Testis (tissue), 2 donors: ENCODE measurements at regions not wholly inside any gene's neighbourhood (a gene's known extent, or its start where the extent isn't known, plus 50 kb on each side); places are given as distances from the start of the nearest gene placed in this dataset.

ENCODE experiments used
- DNase-seq: peaks from one replicate; pipeline ENCODE4 v3.0.0-alpha.2; 2019
- H3K27ac ChIP-seq, 2 donors: fragments of 200-600 bp; sonication (generic); one replicate each; pipeline ENCODE4 v1.5.1; 2019
- H3K27me3 ChIP-seq: fragments of 200-600 bp; sonication (generic); one replicate; pipeline ENCODE4 v1.5.1; 2019
- H3K36me3 ChIP-seq: fragments of 200-600 bp; sonication (generic); one replicate; pipeline ENCODE4 v1.5.1; 2017; ENCODE audit warnings: low read depth; ENCODE audit errors: missing control alignments
- H3K4me1 ChIP-seq: fragments of 200-600 bp; sonication (generic); one replicate; pipeline ENCODE4 v1.5.1; 2019
- H3K4me3 ChIP-seq, 2 donors: fragments of 200-600 bp; sonication (generic); one replicate each; pipeline ENCODE4 v1.5.1; 2017 to 2019
- H3K9me3 ChIP-seq: fragments of 200-600 bp; sonication (generic); one replicate; pipeline ENCODE4 v1.5.1; 2017
- POLR2A ChIP-seq: fragments of 450-650 bp; IDR thresholded peaks from one replicate; pipeline ENCODE4 v1.6.1; 2017; ENCODE audit warnings: antibody characterized with exemption, mild to moderate bottlenecking, moderate library complexity
- WGBS, 2 donors: methylation state at CpG; one replicate each; pipeline ENCODE4 v1.1.5; 2018; 5-methylcytosine and 5-hydroxymethylcytosine counted together
- intact Hi-C: fragments of 100-400 bp; cut with DNase I; formaldehyde crosslinking; loops from one replicate; pipeline ENCODE4 v1.15.1; 2023; ENCODE audit warnings: low total_unique reads
- TF ChIP-seq, protein P1 (sequence below), 3 experiments: fragments of 450-650 bp in 2 of 3; fragments of 200-600 bp in 1 of 3; sonication (generic) in 1 of 3; IDR thresholded peaks; one replicate each; pipeline ENCODE4 v1.5.1; 2016 to 2019; ENCODE audit warnings: antibody characterized with exemption in 3 of 3, mild to moderate bottlenecking in 2 of 3, moderate library complexity in 1 of 3

DNA sequence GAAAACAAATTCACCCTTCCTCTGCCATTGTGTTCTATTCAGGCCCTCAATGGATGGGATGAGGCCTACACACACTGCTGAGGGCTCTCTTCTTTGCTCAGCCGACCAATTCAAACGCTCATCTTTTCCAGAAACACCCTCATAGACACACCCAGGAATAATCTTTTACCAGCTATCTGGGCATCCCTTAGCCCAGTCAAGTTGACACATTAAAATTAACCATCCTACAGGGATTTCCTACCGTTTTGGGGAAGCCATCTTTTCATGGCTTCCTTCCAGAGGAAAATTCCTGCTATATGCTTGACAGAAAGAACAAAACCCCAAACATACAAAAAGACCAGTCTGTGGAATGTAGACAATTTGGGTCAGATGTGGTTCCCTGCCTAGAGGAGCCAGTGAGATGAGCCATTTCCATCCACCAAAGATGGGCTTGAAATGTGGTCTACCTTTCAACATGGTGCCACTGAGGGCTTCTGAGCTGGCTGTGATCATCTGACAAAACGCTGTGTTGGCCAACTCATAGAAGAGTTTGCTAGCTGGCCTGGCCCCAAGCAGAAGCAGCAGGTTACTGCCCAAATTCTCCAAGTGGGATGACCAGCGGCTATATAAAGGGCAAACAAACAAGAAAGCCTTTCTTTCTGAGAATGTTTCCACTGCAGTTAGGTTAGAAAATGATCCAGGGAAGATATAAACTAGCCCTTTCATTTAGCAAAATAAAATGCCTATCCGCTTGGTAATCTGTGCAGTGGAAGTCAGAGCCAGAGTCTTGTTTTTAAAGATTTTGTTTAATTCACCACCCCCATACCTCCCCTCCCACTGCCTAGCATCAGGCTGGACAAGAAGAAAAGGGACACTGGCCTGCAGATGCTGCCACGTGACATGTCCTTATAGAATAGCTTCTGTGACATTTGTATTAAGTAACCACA, 69.1 kb upstream of the MRPS6 start:
- no peaks in the 10 kb centered on the region for H3K9me3 ChIP-seq
- H3K4me1 ChIP-seq = peaks cover 24% of the 10 kb centered on the region
- DNase-seq = peak; percentile 49
- intact Hi-C loops = no loop called here
- no peaks in the 10 kb centered on the region for H3K27me3 ChIP-seq
- TF ChIP-seq, protein P1, sequence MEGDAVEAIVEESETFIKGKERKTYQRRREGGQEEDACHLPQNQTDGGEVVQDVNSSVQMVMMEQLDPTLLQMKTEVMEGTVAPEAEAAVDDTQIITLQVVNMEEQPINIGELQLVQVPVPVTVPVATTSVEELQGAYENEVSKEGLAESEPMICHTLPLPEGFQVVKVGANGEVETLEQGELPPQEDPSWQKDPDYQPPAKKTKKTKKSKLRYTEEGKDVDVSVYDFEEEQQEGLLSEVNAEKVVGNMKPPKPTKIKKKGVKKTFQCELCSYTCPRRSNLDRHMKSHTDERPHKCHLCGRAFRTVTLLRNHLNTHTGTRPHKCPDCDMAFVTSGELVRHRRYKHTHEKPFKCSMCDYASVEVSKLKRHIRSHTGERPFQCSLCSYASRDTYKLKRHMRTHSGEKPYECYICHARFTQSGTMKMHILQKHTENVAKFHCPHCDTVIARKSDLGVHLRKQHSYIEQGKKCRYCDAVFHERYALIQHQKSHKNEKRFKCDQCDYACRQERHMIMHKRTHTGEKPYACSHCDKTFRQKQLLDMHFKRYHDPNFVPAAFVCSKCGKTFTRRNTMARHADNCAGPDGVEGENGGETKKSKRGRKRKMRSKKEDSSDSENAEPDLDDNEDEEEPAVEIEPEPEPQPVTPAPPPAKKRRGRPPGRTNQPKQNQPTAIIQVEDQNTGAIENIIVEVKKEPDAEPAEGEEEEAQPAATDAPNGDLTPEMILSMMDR (IDR thresholded peaks at IDR 0.05) = no peak
- no peak for TF ChIP-seq POLR2A
- peak overlapping the region; percentile 29 to 43 for H3K27ac ChIP-seq
- no peak overlapping the region for H3K4me3 ChIP-seq
- WGBS, 2 donors = 66 to 68% methylated on average over 7 of the region's 7 CpGs
- no peaks in the 10 kb centered on the region for H3K36me3 ChIP-seq

DNA sequence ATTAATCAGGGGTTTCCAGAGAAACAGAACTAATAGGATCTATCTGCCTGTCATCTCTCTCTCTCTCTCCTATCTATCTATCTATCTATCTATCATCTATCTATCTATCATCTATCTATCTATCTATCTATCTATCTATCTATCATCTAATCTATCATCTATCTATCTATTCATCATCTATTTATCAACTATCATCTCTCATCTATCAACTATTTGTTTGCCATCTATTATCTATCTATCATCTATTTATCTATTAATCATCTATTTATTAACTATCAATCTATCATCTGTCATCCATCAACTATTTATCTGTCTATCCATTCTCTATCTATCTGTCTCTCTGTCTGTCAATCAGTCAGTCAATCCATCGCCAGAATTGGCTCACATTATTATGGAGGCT, 70.0 kb upstream of the MRPS6 start:
- no peak overlapping the region for H3K4me3 ChIP-seq
- TF ChIP-seq, protein P1 (IDR thresholded peaks at IDR 0.05) = no peak
- TF ChIP-seq POLR2A = no peak
- DNase-seq = no peak
- 85 to 93% methylated on average over 1 of the region's 1 CpG for WGBS, 2 donors
- H3K36me3 ChIP-seq = no peaks in the 10 kb centered on the region
- no peaks in the 10 kb centered on the region for H3K9me3 ChIP-seq
- H3K27ac ChIP-seq = no peak overlapping the region
- intact Hi-C loops = no loop called here
- peaks cover 24% of the 10 kb centered on the region for H3K4me1 ChIP-seq
- H3K27me3 ChIP-seq = no peaks in the 10 kb centered on the region

DNA sequence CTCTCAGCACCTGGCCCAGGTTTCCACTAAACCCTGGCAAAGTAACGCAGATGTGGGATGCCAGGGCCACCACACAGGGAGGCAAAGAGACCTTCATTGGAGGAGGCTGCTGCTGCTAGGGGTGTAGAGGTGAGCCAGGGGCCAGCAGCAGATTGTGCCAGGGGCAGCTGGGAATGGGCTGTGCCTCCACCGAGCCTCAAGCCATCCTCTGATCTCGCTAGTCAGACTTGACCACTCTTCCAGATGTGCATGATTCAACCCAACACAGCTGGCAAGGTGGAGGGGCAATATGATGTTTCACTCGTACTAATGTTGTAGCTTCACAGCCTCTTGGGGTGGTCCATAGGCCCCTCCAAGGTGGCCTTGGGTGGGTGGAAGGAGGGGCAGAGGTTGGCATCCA, 73.0 kb upstream of the MRPS6 start:
- Histone ChIP-seq H3K9me3 (no peaks in the 10 kb centered on the region), H3K27me3 (no peaks in the 10 kb centered on the region), H3K4me1 (peaks cover 8% of the 10 kb centered on the region), H3K27ac (no peak overlapping the region), H3K36me3 (no peaks in the 10 kb centered on the region), H3K4me3 (no peak overlapping the region)
- WGBS, 2 donors = 87 to 90% methylated on average over 2 to 4 of the region's 4 CpGs
- no peak for DNase-seq
- intact Hi-C loops = no loop called here
- TF ChIP-seq, protein P1 (IDR thresholded peaks at IDR 0.05) = no peak
- no peak for TF ChIP-seq POLR2A

DNA sequence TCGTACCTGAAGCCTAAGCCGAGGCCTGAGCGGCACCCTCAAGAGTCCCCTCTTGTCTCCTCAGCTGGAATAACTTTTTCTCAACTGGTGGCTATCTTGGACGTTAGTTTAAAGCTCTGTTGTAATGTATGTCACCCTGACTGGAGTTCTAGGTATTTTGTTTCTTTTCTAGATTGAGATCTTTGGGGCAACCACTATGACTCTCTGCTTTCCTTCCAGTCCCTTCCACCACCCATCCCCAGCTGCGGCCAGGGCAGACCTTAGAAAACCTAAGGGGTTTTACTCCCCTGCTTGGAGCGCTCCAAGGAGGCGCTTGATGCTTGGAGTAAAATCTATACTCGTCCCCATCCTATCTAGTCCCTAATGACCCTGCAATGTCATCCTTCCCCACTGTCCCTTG, 74.6 kb upstream of the MRPS6 start:
- TF ChIP-seq POLR2A = no peak
- TF ChIP-seq, protein P1 (IDR thresholded peaks at IDR 0.05) = no peak
- intact Hi-C loops = no loop called here

DNA sequence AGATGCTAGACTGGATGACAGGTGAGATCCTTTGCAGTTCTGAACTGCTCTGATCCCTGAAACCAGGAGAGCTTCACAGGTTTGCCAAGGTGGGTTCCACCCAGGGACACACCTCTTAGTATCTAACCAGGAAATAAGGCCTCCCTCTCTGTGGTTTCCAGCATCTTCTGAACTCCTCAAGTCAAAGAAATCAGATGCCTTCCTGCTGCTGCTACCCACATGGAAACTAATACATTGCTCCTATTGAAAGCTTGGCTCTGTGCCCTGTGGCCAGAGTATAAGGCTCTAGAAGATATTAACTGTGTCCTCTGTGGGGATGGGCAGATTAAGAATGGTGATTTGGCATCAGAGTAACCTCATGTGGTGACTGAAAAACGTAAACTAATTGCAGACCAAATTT, 75.0 kb upstream of the MRPS6 start:
- TF ChIP-seq, protein P1 (IDR thresholded peaks at IDR 0.05) = no peak
- no peak for TF ChIP-seq POLR2A

More for the DNA sequence above, 74.6 kb upstream of the MRPS6 start:
- no peak for DNase-seq
- WGBS, 2 donors = 92 to 94% methylated on average over 8 of the region's 8 CpGs
- Histone ChIP-seq H3K9me3 (no peaks in the 10 kb centered on the region), H3K4me3 (no peak overlapping the region), H3K36me3 (no peaks in the 10 kb centered on the region), H3K27ac (no peak overlapping the region), H3K4me1 (no peaks in the 10 kb centered on the region), H3K27me3 (no peaks in the 10 kb centered on the region)

More for the DNA sequence above, 75.0 kb upstream of the MRPS6 start:
- intact Hi-C loops = no loop called here
- H3K4me1 ChIP-seq = no peaks in the 10 kb centered on the region
- H3K4me3 ChIP-seq = no peak overlapping the region
- 82 to 88% methylated on average over 1 of the region's 1 CpG for WGBS, 2 donors
- DNase-seq = no peak
- no peaks in the 10 kb centered on the region for H3K36me3 ChIP-seq
- no peaks in the 10 kb centered on the region for H3K27me3 ChIP-seq
- H3K27ac ChIP-seq = no peak overlapping the region
- H3K9me3 ChIP-seq = no peaks in the 10 kb centered on the region
